ENCODE measurements at regions not wholly inside any gene's neighbourhood (a gene's known extent, or its start where the extent isn't known, plus 50 kb on each side); places are given as distances from the start of the nearest gene placed in this dataset.
A peak's percentile ranks its signal among the peaks of the same experiment; 100 is the strongest.

- TF ChIP-seq CTCF (IDR thresholded peaks at IDR 0.05): peak; percentile 44
- ATAC-seq (peak; percentile 63), DNase-seq (peak; percentile 64 to 90 (median 80))
- Histone ChIP-seq H3K36me3 (ENCODE audit: low read depth) (no peaks in the 10 kb centered on the region), H3K9me3 (no peaks in the 10 kb centered on the region), H3K4me1 (ENCODE audit: low read depth) (peaks cover 6% of the 10 kb centered on the region), H3K4me3 (no peak overlapping the region)
- intact Hi-C loops (cut with DNase I, micrococcal nuclease): no loop called here
Measured at GRCh38 chr9:78121488-78121887, 89.9 kb upstream of the GNAQ start.

- Histone ChIP-seq H3K4me3 (no peak overlapping the region), H3K36me3 (ENCODE audit: low read depth) (no peaks in the 10 kb centered on the region), H3K9me3 (no peaks in the 10 kb centered on the region), H3K4me1 (ENCODE audit: low read depth) (peaks cover 6% of the 10 kb centered on the region)
- no peak for TF ChIP-seq CTCF (IDR thresholded peaks at IDR 0.05)
- intact Hi-C loops (cut with DNase I, micrococcal nuclease): no loop called here
- ATAC-seq: peak; percentile 97
- peak in 2 of 3 donors; percentile 33 to 38 for DNase-seq
Measured at GRCh38 chr9:78118742-78119473, 87.3 kb upstream of the GNAQ start.

GRCh38 chr9:78115073-78115472 lies 83.5 kb upstream of the GNAQ start:
- Histone ChIP-seq H3K4me1 (ENCODE audit: low read depth) (peaks cover 6% of the 10 kb centered on the region), H3K4me3 (no peak overlapping the region), H3K36me3 (ENCODE audit: low read depth) (no peaks in the 10 kb centered on the region), H3K9me3 (no peaks in the 10 kb centered on the region)
- intact Hi-C loops (cut with DNase I, micrococcal nuclease): no loop called here
- DNase-seq: no peak
- no peak for ATAC-seq
- no peak for TF ChIP-seq CTCF (IDR thresholded peaks at IDR 0.05)

- ATAC-seq (no peak), DNase-seq (no peak)
- Histone ChIP-seq H3K9me3 (no peaks in the 10 kb centered on the region), H3K36me3 (ENCODE audit: low read depth) (no peaks in the 10 kb centered on the region), H3K4me3 (no peak overlapping the region), H3K4me1 (ENCODE audit: low read depth) (peaks cover 6% of the 10 kb centered on the region)
- TF ChIP-seq CTCF (IDR thresholded peaks at IDR 0.05): no peak
- intact Hi-C loops (cut with DNase I, micrococcal nuclease): no loop called here
Measured at GRCh38 chr9:78114581-78114980, 83.0 kb upstream of the GNAQ start.

GRCh38 chr9:78112406-78112805 lies 80.8 kb upstream of the GNAQ start:
- Histone ChIP-seq H3K9me3 (no peaks in the 10 kb centered on the region), H3K36me3 (ENCODE audit: low read depth) (no peaks in the 10 kb centered on the region), H3K4me1 (ENCODE audit: low read depth) (no peaks in the 10 kb centered on the region), H3K4me3 (no peak overlapping the region)
- DNase-seq (no peak), ATAC-seq (no peak)
- intact Hi-C loops (cut with DNase I, micrococcal nuclease): no loop called here
- no peak for TF ChIP-seq CTCF (IDR thresholded peaks at IDR 0.05)

All from mucosa of descending colon (tissue), 3 donors.